Osteoblast (primary cell): ENCODE measurements at regions not wholly inside any gene's neighbourhood (a gene's known extent, or its start where the extent isn't known, plus 50 kb on each side); places are given as distances from the start of the nearest gene placed in this dataset.

Source experiments
- DNase-seq: peaks from one replicate; pipeline ENCODE4 v3.0.0; 2011; ENCODE audit warnings: low spot score, mixed read lengths; ENCODE audit not compliant: insufficient read length; ENCODE audit errors: missing footprints
- H2AFZ ChIP-seq: 2 replicates; pipeline ENCODE4 v1.6.0; 2011; ENCODE audit warnings: mild to moderate bottlenecking, low read length
- H3K27ac ChIP-seq: 2 replicates; pipeline ENCODE4 v1.5.1; 2011; ENCODE audit warnings: mild to moderate bottlenecking, low read depth, low read length, moderate library complexity
- H3K27me3 ChIP-seq: 2 replicates; pipeline ENCODE4 v1.6.0; 2012; ENCODE audit warnings: mild to moderate bottlenecking, control low read depth, inconsistent platforms, low read length, moderate library complexity; ENCODE audit not compliant: insufficient read depth
- H3K36me3 ChIP-seq: 2 replicates; pipeline ENCODE4 v1.5.1; 2011; ENCODE audit warnings: mild to moderate bottlenecking, low read length, control low read depth, moderate library complexity; ENCODE audit not compliant: insufficient read depth
- H3K4me1 ChIP-seq: 2 replicates; pipeline ENCODE4 v1.5.1; 2011; ENCODE audit warnings: mild to moderate bottlenecking, low read length, control low read depth, moderate library complexity; ENCODE audit not compliant: insufficient read depth
- H3K4me2 ChIP-seq: 2 replicates; pipeline ENCODE4 v1.6.0; 2011; ENCODE audit warnings: mild to moderate bottlenecking, low read length; ENCODE audit not compliant: insufficient read depth
- H3K4me3 ChIP-seq: fragments of 200-600 bp; sonication (generic); 3 replicates; pipeline ENCODE4 v1.5.1; 2012; ENCODE audit warnings: mild to moderate bottlenecking, low read length, inconsistent platforms; ENCODE audit not compliant: insufficient read depth
- H3K79me2 ChIP-seq: 2 replicates; pipeline ENCODE4 v1.6.0; 2012; ENCODE audit warnings: mild to moderate bottlenecking, low read length, control low read depth, inconsistent platforms; ENCODE audit not compliant: insufficient read depth
- H3K9me3 ChIP-seq: 2 replicates; pipeline ENCODE4 v1.5.1; 2011; ENCODE audit warnings: low read depth, low read length, control low read depth
- H4K20me1 ChIP-seq: 2 replicates; pipeline ENCODE4 v1.6.0; 2012; ENCODE audit warnings: mild to moderate bottlenecking, low read length, control low read depth; ENCODE audit not compliant: insufficient read depth
- CTCF ChIP-seq: IDR thresholded peaks from 2 replicates; pipeline ENCODE4 v1.5.1; 2011; ENCODE audit warnings: mild to moderate bottlenecking, low read depth, low read length, moderate library complexity; ENCODE audit errors: extremely low read depth

GRCh38 chr2:217153510-217153909, 293.6 kb upstream of the TNP1 start:
- Histone ChIP-seq H3K4me1 (no peaks in the 10 kb centered on the region), H3K27ac (no peak overlapping the region), H3K9me3 (no peaks in the 10 kb centered on the region), H3K4me3 (no peak overlapping the region), H3K79me2 (no peaks in the 10 kb centered on the region), H2AFZ (no peak overlapping the region), H3K4me2 (no peak overlapping the region), H3K36me3 (no peaks in the 10 kb centered on the region), H3K27me3 (peaks cover 20% of the 10 kb centered on the region), H4K20me1 (no peaks in the 10 kb centered on the region)
- TF ChIP-seq CTCF = no peak
- DNase-seq = no peak

GRCh38 chr2:217152831-217153230, 293.0 kb upstream of the TNP1 start:
- H3K79me2 ChIP-seq = no peaks in the 10 kb centered on the region
- H3K4me3 ChIP-seq = no peak overlapping the region
- no peak for TF ChIP-seq CTCF
- no peak overlapping the region for H3K4me2 ChIP-seq
- H3K4me1 ChIP-seq = no peaks in the 10 kb centered on the region
- no peak overlapping the region for H3K27ac ChIP-seq
- H4K20me1 ChIP-seq = no peaks in the 10 kb centered on the region
- H3K36me3 ChIP-seq = no peaks in the 10 kb centered on the region
- DNase-seq = no peak
- no peaks in the 10 kb centered on the region for H3K9me3 ChIP-seq
- peaks cover 14% of the 10 kb centered on the region for H3K27me3 ChIP-seq
- H2AFZ ChIP-seq = no peak overlapping the region

GRCh38 chr2:217151509-217152206, 291.8 kb upstream of the TNP1 start:
- Histone ChIP-seq H4K20me1 (no peaks in the 10 kb centered on the region), H3K4me1 (no peaks in the 10 kb centered on the region), H3K4me2 (no peak overlapping the region), H2AFZ (no peak overlapping the region), H3K27ac (no peak overlapping the region), H3K79me2 (no peaks in the 10 kb centered on the region), H3K9me3 (no peaks in the 10 kb centered on the region), H3K27me3 (peaks cover 14% of the 10 kb centered on the region), H3K4me3 (no peak overlapping the region), H3K36me3 (no peaks in the 10 kb centered on the region)
- no peak for TF ChIP-seq CTCF
- DNase-seq = no peak

GRCh38 chr2:217150236-217150635, 290.4 kb upstream of the TNP1 start:
- Histone ChIP-seq H3K36me3 (no peaks in the 10 kb centered on the region), H3K27ac (no peak overlapping the region), H3K4me3 (no peak overlapping the region), H2AFZ (no peak overlapping the region), H3K27me3 (peaks cover 7% of the 10 kb centered on the region), H4K20me1 (no peaks in the 10 kb centered on the region), H3K79me2 (no peaks in the 10 kb centered on the region), H3K9me3 (no peaks in the 10 kb centered on the region), H3K4me2 (no peak overlapping the region), H3K4me1 (no peaks in the 10 kb centered on the region)
- no peak for DNase-seq
- no peak for TF ChIP-seq CTCF
